ENCODE measurements at regions not wholly inside any gene's neighbourhood (a gene's known extent, or its start where the extent isn't known, plus 50 kb on each side); places are given as distances from the start of the nearest gene placed in this dataset.

DNA sequence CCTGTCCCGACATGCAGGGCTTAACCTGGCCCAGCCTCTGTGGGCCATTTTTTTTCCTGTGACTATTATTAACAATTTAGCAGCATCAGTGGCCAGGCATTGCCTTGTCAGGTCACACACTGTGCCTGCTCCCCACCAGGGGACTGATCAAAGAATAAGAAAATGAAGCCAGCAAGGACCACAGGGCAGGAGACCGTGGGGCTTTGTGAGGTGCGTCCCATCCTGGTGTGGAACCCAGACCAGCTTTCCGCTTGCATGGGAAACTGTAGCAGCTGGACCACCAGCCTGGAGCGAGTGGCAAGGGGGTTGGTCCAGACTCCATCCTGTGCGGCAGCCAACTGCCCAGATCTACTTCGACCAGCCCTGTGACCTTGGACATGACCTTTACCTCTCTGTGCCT is 218.3 kb downstream of the ANKRD60 start:
- CTCF ChIA-PET = no interaction called here
- POLR2A ChIA-PET = no interaction called here
- Histone ChIP-seq H3K79me2 (ENCODE audit: control insufficient read depth, insufficient read depth, low read length) (no peaks in the 10 kb centered on the region), H3K9me1 (replicated peaks; ENCODE audit: control insufficient read depth, extremely low read depth, insufficient read depth, low read length) (no peaks in the 10 kb centered on the region), H3K4me3 (replicated peaks in 1 of 3; ENCODE audit: insufficient read depth in 1 of 3, low read depth in 1 of 3, low read length in 3 of 3) (no peak overlapping the region), H3K4me1 (ENCODE audit: control insufficient read depth, extremely low read depth, insufficient read depth, low read length) (no peaks in the 10 kb centered on the region), H3K27me3 (ENCODE audit: control insufficient read depth in 2 of 2, insufficient read depth in 2 of 2, low read length in 2 of 2) (no peaks in the 10 kb centered on the region), H3K9ac (replicated peaks; ENCODE audit: extremely low read depth, insufficient read depth, low read length) (no peak overlapping the region), H2AFZ (ENCODE audit: low read depth, low read length) (no peak overlapping the region), H3K27ac (ENCODE audit: insufficient read depth, low read depth, low read length) (no peak overlapping the region), H3K9me3 (replicated peaks; ENCODE audit: control insufficient read depth, insufficient read depth, low read length) (no peaks in the 10 kb centered on the region), H3K36me3 (ENCODE audit: control insufficient read depth in 2 of 2, extremely low read depth in 1 of 2, insufficient read depth in 2 of 2, low read length in 2 of 2) (no peaks in the 10 kb centered on the region), H3K4me2 (ENCODE audit: insufficient read depth, low read length) (no peak overlapping the region), H4K20me1 (replicated peaks; ENCODE audit: control insufficient read depth, extremely low read depth, insufficient read depth, low read length) (no peaks in the 10 kb centered on the region)
- intact Hi-C loops (cut with micrococcal nuclease) = no loop called here
- FAIRE-seq (no peak), DNase-seq (ENCODE audit: low read depth, low spot score) (no peak)
- BruUV-seq (replicated peaks) = no TSS peak
- dilution Hi-C loops (cut with MboI; ENCODE audit: extremely low pct_ligation_motif_present, low sequenced_read_pairs) = no loop called here
- TF ChIP-seq POLR2A (IDR thresholded peaks at IDR 0.05; ENCODE audit: low read depth, low read length) = no peak
- TF ChIP-seq FOS (IDR thresholded peaks at IDR 0.05; ENCODE audit: borderline replicate concordance, insufficient read depth, low read length) = no peak
- no peak for TF ChIP-seq EZH2 (IDR thresholded peaks at IDR 0.05; ENCODE audit: borderline replicate concordance, low read depth, low read length, severe bottlenecking)
- TF ChIP-seq MYC (IDR thresholded peaks at IDR 0.05; ENCODE audit: low read depth, low read length) = no peak
- no peak for TF ChIP-seq POLR2AphosphoS5 (IDR thresholded peaks at IDR 0.05; ENCODE audit: insufficient read depth, low read depth, low read length)
- no peak for TF ChIP-seq JUN (IDR thresholded peaks at IDR 0.05; ENCODE audit: borderline replicate concordance, insufficient read depth, insufficient read length, low read depth)
- no peak for TF ChIP-seq GATA2 (IDR thresholded peaks at IDR 0.05; ENCODE audit: insufficient read depth, insufficient read length, low read depth, low read length)
- TF ChIP-seq, protein P1, sequence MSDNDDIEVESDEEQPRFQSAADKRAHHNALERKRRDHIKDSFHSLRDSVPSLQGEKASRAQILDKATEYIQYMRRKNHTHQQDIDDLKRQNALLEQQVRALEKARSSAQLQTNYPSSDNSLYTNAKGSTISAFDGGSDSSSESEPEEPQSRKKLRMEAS (IDR thresholded peaks at IDR 0.05; ENCODE audit: insufficient read depth, insufficient read length) = no peak
- TF ChIP-seq, protein P2, sequence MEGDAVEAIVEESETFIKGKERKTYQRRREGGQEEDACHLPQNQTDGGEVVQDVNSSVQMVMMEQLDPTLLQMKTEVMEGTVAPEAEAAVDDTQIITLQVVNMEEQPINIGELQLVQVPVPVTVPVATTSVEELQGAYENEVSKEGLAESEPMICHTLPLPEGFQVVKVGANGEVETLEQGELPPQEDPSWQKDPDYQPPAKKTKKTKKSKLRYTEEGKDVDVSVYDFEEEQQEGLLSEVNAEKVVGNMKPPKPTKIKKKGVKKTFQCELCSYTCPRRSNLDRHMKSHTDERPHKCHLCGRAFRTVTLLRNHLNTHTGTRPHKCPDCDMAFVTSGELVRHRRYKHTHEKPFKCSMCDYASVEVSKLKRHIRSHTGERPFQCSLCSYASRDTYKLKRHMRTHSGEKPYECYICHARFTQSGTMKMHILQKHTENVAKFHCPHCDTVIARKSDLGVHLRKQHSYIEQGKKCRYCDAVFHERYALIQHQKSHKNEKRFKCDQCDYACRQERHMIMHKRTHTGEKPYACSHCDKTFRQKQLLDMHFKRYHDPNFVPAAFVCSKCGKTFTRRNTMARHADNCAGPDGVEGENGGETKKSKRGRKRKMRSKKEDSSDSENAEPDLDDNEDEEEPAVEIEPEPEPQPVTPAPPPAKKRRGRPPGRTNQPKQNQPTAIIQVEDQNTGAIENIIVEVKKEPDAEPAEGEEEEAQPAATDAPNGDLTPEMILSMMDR (IDR thresholded peaks at IDR 0.05; ENCODE audit: extremely low read depth in 1 of 2, insufficient read depth in 1 of 2, low read depth in 1 of 2, low read length in 2 of 2) = no peak
